ENCODE measurements at regions not wholly inside any gene's neighbourhood (a gene's known extent, or its start where the extent isn't known, plus 50 kb on each side); places are given as distances from the start of the nearest gene placed in this dataset.

- ATAC-seq, result no peak
- Histone ChIP-seq H3K27me3 (no peaks in the 10 kb centered on the region), H3K9me3 (peaks cover 0 to 9% of the 10 kb centered on the region in 2 donors), H3K4me1 (no peaks in the 10 kb centered on the region), H3K36me3 (no peaks in the 10 kb centered on the region), H3K27ac (no peak overlapping the region), H3K4me3 (no peak overlapping the region)
- no peak for TF ChIP-seq CTCF (IDR thresholded peaks at IDR 0.05)
- intact Hi-C loops (cut with DNase I), result no loop called here
- DNase-seq, result peak in 1 of 4 donors; percentile 3
Measured at GRCh38 chr3:188097791-188098190, 56.2 kb upstream of the LPP start.

- no peak overlapping the region for H3K4me3 ChIP-seq
- ATAC-seq (no peak), DNase-seq (no peak)
- no peaks in the 10 kb centered on the region for H3K27me3 ChIP-seq
- no peak overlapping the region for H3K27ac ChIP-seq
- H3K4me1 ChIP-seq, result no peaks in the 10 kb centered on the region
- no peaks in the 10 kb centered on the region for H3K36me3 ChIP-seq
- intact Hi-C loops (cut with DNase I), result no loop called here
- H3K9me3 ChIP-seq, result peaks cover 0 to 9% of the 10 kb centered on the region in 2 donors
- no peak for TF ChIP-seq CTCF (IDR thresholded peaks at IDR 0.05)
Measured at GRCh38 chr3:188099907-188100306, 54.0 kb upstream of the LPP start.

- DNase-seq, result no peak
- Histone ChIP-seq H3K27me3 (no peaks in the 10 kb centered on the region), H3K36me3 (no peaks in the 10 kb centered on the region), H3K4me1 (no peaks in the 10 kb centered on the region), H3K27ac (no peak overlapping the region), H3K9me3 (peaks cover 0 to 9% of the 10 kb centered on the region in 2 donors), H3K4me3 (no peak overlapping the region)
- ATAC-seq, result no peak
- intact Hi-C loops (cut with DNase I), result no loop called here
- no peak for TF ChIP-seq CTCF (IDR thresholded peaks at IDR 0.05)
Measured at GRCh38 chr3:188102861-188103547, 51.0 kb upstream of the LPP start.

GRCh38 chr3:188104050-188104449 lies 49.9 kb upstream of the LPP start:
- Histone ChIP-seq H3K4me3 (no peak overlapping the region), H3K36me3 (no peaks in the 10 kb centered on the region), H3K9me3 (peaks cover 0 to 9% of the 10 kb centered on the region in 2 donors), H3K27me3 (no peaks in the 10 kb centered on the region), H3K4me1 (no peaks in the 10 kb centered on the region), H3K27ac (no peak overlapping the region)
- DNase-seq (no peak), ATAC-seq (no peak)
- intact Hi-C loops (cut with DNase I), result no loop called here
- TF ChIP-seq CTCF (IDR thresholded peaks at IDR 0.05), result no peak
